ENCODE measurements at regions not wholly inside any gene's neighbourhood (a gene's known extent, or its start where the extent isn't known, plus 50 kb on each side); places are given as distances from the start of the nearest gene placed in this dataset.

DNA sequence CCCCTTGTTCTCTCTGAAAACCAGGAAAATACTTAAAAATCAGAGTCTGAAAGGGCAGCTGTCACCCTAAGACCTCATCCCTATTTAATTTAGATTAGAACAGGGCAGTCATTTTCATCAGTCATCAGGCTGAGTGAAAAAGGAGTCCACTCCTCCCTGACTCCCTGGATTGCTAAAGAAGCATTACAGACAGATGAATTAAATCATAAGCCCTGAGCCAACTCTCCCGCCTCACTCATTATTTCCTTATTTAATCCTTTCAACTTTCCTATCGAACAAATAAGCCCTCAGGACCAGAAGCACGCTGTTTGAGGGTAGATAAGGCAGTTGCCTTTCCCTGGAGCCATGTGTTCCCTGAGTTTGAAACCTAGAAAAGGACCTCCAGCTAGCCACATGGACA is 201.9 kb upstream of the ANKRD55 start:
- TF ChIP-seq POLR2A (IDR thresholded peaks at IDR 0.05), result no peak
- TF ChIP-seq, protein P1, sequence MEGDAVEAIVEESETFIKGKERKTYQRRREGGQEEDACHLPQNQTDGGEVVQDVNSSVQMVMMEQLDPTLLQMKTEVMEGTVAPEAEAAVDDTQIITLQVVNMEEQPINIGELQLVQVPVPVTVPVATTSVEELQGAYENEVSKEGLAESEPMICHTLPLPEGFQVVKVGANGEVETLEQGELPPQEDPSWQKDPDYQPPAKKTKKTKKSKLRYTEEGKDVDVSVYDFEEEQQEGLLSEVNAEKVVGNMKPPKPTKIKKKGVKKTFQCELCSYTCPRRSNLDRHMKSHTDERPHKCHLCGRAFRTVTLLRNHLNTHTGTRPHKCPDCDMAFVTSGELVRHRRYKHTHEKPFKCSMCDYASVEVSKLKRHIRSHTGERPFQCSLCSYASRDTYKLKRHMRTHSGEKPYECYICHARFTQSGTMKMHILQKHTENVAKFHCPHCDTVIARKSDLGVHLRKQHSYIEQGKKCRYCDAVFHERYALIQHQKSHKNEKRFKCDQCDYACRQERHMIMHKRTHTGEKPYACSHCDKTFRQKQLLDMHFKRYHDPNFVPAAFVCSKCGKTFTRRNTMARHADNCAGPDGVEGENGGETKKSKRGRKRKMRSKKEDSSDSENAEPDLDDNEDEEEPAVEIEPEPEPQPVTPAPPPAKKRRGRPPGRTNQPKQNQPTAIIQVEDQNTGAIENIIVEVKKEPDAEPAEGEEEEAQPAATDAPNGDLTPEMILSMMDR (IDR thresholded peaks at IDR 0.05), result no peak
